ENCODE measurements at regions not wholly inside any gene's neighbourhood (a gene's known extent, or its start where the extent isn't known, plus 50 kb on each side); places are given as distances from the start of the nearest gene placed in this dataset.

- DNase-seq (ENCODE audit: low read depth): no peak
These were observed 333.7 kb downstream of the CYP26B1 start for GRCh38 chr2:71813807-71814470.

- DNase-seq (ENCODE audit: low read depth): no peak
These were observed 334.3 kb downstream of the CYP26B1 start for GRCh38 chr2:71813315-71813714.

DNA sequence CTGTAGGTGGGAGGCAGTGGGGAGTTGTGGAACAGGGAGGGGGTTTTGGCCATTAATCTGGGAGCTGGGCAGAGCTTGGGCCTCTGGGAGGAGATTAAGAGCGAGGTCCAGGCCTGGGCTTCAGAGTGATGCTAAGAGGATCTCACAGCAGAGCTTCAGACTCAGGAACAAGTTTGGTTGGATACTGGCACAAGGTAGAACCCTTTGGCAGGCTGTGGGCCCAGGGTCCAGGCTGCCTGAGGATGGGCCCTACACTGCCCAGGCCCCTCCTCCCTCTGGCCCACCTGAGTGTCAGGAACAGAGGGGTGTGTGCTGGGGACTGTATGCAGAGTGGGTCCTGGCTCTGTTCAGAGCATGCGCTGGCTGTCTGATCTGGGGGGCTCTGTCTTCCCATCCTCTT is 334.9 kb downstream of the CYP26B1 start:
- DNase-seq (ENCODE audit: low read depth): no peak

- DNase-seq (ENCODE audit: low read depth): no peak
These were observed 335.9 kb downstream of the CYP26B1 start for GRCh38 chr2:71811726-71812125.

- DNase-seq (ENCODE audit: low read depth): no peak
These were observed 336.5 kb downstream of the CYP26B1 start for GRCh38 chr2:71811157-71811556.

GRCh38 chr2:71807581-71808451 is 339.8 kb downstream of the CYP26B1 start:
- peak; percentile 76 for DNase-seq (ENCODE audit: low read depth)

- DNase-seq (ENCODE audit: low read depth): no peak
These were observed 341.2 kb downstream of the CYP26B1 start for GRCh38 chr2:71806432-71806831.

GRCh38 chr2:71804281-71804751 is 343.3 kb downstream of the CYP26B1 start:
- DNase-seq (ENCODE audit: low read depth): no peak

- DNase-seq (ENCODE audit: low read depth): no peak
These were observed 344.3 kb downstream of the CYP26B1 start for GRCh38 chr2:71803398-71803797.

- no peak for DNase-seq (ENCODE audit: low read depth)
These were observed 345.1 kb downstream of the CYP26B1 start for GRCh38 chr2:71802556-71802955.

GRCh38 chr2:71801969-71802368 is 345.7 kb downstream of the CYP26B1 start:
- DNase-seq (ENCODE audit: low read depth): no peak

- no peak for DNase-seq (ENCODE audit: low read depth)
These were observed 346.1 kb downstream of the CYP26B1 start for GRCh38 chr2:71801556-71801955.

DNA sequence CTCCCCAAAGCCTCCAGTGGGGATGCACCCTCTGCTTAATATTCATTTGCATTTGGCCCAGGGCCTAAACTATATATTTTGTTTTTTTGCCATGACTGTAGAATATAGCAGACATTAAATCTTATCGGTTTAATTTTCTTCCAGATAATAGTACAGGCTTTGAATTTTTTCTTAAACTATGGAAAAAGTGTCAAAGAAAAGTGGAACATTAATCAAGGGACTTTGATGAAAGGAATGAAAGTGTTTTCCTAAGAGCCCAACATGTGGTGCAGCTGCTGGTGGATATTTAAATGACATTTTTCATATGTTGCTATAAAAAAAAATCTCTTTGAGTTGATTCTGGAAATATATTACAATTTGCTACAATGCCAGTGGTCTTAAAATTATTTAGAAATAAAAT is 346.8 kb downstream of the CYP26B1 start:
- DNase-seq (ENCODE audit: low read depth): no peak

- DNase-seq (ENCODE audit: low read depth): no peak
These were observed 346.9 kb downstream of the DYSF start for GRCh38 chr2:71800106-71800809.

DNA sequence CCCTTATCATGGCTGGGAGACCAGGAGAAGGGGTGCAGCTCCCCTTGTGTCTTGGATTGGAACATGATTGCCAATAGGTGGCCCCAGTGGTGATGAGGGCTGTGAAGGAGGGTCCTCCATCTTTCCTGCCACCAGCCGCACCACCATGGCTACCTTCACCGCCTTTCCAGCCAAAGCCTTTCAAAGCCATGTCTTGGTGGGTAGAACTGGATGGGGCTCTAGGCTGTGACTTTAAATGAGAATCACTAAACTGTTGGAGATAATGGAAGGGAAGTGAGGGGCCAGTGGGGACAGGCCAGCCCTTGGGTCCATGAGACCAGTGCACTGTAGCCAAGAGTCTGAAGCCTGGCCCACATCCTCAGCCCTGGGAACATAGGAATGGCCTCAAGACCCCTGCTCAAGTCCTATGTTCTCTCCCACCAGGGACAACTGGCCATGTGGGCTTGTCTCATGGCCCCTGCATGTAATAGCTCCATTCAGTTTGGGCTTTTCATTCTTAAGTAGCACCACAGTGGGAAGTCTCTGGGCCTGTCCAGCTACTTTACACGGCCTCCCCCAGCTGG is 345.7 kb downstream of the DYSF start:
- no peak for DNase-seq (ENCODE audit: low read depth)

- no peak for DNase-seq (ENCODE audit: low read depth)
These were observed 345.1 kb downstream of the DYSF start for GRCh38 chr2:71798266-71799012.

DNA sequence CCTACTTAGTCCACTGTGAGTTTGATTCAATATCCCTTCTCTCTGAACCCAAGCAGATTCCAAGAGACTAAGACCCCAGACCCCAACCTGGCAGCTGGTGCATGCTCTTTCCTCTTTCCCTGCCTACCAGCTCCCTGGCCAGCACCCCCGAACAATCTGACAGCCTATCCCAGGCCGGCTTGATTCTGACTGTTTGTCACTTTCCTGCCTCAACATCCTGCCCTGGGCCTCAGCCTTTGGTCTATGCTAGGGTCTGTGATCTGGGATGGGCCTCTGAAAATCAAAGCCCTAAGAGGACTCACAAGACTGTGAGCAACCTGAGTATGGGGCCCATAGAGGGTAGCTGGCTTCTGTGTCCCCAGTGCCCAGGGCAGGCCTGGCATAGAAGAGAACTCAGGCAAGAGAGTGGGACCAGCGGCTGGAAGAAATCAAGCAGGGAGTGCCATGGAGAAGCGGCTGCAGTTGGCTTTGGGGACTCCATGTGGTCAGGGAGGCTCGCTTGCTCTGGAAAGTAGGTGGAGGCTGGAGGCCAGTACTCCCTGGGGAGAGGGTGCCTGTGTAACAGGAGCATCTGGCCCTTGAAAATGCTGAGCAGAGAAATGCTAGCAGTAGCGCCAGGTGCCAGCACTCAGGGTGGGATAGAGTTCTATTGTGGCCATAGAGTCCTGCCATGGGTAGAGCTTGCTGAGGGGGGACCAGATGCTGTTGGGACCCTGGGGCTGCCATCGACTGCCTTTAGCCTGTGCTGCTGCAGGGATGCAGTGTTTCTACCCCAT is 343.9 kb downstream of the DYSF start:
- DNase-seq (ENCODE audit: low read depth): no peak

DNA sequence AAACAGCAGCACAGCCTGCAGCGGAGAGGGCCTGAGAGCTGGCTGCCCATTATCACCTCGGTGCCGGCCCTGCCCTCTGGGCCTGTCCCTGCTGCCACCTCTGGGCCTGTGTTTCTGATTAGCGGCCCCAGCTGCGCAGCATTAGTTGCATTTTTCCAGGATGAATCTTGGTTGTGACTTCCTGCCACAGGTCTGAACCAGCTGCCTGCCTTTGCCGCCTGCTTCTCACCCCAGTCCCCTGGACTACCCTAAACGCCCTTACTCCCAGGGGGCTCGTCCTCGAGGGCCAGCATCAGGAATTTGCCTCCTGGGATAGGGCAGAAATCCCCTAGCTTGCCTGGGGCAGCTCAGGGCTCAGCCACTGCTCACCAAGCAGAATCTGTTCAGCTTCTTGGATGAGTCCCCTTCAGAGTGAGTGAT is 342.8 kb downstream of the DYSF start:
- no peak for DNase-seq (ENCODE audit: low read depth)

DNA sequence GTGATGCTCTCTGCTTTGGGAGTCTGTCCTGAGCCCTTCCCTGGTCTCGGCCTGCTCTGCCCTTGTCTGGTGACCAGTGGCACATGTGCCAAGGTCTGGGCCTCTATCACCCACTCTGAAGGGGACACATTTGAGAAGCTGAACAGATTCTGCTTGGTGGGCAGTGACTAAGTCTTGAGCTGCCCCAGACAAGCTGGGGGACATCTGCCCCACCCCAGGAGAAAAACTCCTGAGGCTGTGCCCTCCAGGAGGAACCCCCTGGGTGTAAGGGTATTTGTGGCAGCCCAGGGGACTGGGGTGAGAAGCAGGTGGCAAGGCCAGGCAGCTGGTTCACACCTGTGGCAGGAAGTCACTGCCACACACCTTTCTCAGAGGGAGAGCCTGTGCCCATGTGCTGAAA is 342.1 kb downstream of the DYSF start:
- no peak for DNase-seq (ENCODE audit: low read depth)

DNA sequence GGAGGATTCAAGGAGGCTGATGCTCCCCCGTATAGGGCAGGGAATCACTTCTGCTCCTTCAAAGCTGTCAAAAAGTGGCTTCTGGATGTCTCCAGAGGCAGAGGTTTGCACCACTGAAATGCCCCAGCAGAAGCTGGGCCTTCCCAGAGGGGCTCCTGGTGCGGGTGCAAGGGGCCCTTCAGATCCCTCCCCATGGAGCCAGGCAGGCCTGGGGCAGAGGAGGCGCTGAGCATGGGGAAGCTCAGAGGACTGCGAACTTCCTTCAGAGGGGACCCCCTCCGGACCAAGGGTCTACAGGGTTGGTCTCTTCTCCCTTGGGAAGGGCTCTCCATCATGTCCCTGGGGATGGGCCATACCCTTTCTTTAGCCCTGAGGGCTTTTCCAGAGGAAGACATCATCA is 341.2 kb downstream of the DYSF start:
- no peak for DNase-seq (ENCODE audit: low read depth)

GRCh38 chr2:71793926-71794325 is 340.6 kb downstream of the DYSF start:
- no peak for DNase-seq (ENCODE audit: low read depth)

All from forelimb muscle (tissue), 1 donor.